OCI-LY1 (cell line): ENCODE measurements at regions not wholly inside any gene's neighbourhood (a gene's known extent, or its start where the extent isn't known, plus 50 kb on each side); places are given as distances from the start of the nearest gene placed in this dataset.

Experiments
- EZH2 ChIP-seq: fragments of 200-600 bp; sonication (generic), shearing (Covaris generic); IDR thresholded peaks from 2 replicates; pipeline ENCODE4 v1.8.0; 2017; ENCODE audit warnings: borderline replicate concordance, mixed run types, mild to moderate bottlenecking, antibody characterized with exemption, low read length, moderate library complexity, mixed read lengths
- TF ChIP-seq, protein P1 (sequence below): fragments of 200-600 bp; sonication (generic), shearing (Covaris generic); IDR thresholded peaks from 2 replicates; pipeline ENCODE4 v1.5.1; 2017; ENCODE audit warnings: mild to moderate bottlenecking, antibody characterized with exemption, low read length, moderate library complexity, mixed read lengths

DNA sequence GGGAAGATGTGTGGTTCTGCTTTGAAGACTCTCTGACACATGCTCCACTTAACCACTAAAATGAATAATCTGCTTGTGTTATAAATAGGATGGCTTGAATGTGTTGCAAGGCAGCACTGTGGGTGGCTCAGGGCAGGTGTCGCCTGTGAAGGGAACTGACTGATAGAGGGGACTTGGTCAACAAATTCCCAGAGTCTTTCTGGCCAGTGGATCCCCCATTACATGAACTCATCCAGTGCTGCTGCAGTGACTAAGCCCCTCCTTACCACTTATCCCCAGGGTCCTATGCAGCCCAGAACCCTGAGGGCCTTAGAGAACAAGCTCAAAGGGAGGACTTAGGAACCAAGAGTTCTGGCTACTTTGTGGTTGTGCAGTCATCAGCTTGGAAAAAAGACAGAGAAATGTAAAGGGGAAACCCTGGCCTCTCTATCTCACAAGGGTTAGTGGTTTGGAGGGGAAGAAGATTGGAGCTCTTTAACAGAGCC, 226.2 kb upstream of the TNP1 start:
- TF ChIP-seq, protein P1, sequence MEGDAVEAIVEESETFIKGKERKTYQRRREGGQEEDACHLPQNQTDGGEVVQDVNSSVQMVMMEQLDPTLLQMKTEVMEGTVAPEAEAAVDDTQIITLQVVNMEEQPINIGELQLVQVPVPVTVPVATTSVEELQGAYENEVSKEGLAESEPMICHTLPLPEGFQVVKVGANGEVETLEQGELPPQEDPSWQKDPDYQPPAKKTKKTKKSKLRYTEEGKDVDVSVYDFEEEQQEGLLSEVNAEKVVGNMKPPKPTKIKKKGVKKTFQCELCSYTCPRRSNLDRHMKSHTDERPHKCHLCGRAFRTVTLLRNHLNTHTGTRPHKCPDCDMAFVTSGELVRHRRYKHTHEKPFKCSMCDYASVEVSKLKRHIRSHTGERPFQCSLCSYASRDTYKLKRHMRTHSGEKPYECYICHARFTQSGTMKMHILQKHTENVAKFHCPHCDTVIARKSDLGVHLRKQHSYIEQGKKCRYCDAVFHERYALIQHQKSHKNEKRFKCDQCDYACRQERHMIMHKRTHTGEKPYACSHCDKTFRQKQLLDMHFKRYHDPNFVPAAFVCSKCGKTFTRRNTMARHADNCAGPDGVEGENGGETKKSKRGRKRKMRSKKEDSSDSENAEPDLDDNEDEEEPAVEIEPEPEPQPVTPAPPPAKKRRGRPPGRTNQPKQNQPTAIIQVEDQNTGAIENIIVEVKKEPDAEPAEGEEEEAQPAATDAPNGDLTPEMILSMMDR, result no peak
- no peak for TF ChIP-seq EZH2
